SHP77 treated with DMSO at 0.1 percent for 48 hours (cell line): ENCODE measurements at regions not wholly inside any gene's neighbourhood (a gene's known extent, or its start where the extent isn't known, plus 50 kb on each side); places are given as distances from the start of the nearest gene placed in this dataset.

Experiments used
- DNase-seq: peaks from one replicate; lab custom pipeline; 2025; lab: John Stamatoyannopoulos, UW

GRCh38 chr22:47372596-47373385 lies 610.3 kb downstream of the TBC1D22A start:
- DNase-seq = no peak

- no peak for DNase-seq
Observed at GRCh38 chr22:47372111-47372581, 609.7 kb downstream of the TBC1D22A start.

- no peak for DNase-seq
Observed at GRCh38 chr22:47371263-47372090, 609.0 kb downstream of the TBC1D22A start.

GRCh38 chr22:47370448-47371262 lies 608.2 kb downstream of the TBC1D22A start:
- DNase-seq = no peak

- no peak for DNase-seq
Observed at GRCh38 chr22:47369431-47370015, 607.1 kb downstream of the TBC1D22A start.

GRCh38 chr22:47369020-47369419 lies 606.6 kb downstream of the TBC1D22A start:
- no peak for DNase-seq

- DNase-seq = no peak
Observed at GRCh38 chr22:47367993-47368945, 605.8 kb downstream of the TBC1D22A start.

GRCh38 chr22:47367107-47367690 lies 604.7 kb downstream of the TBC1D22A start:
- no peak for DNase-seq

GRCh38 chr22:47366026-47366767 lies 603.7 kb downstream of the TBC1D22A start:
- DNase-seq = no peak

- DNase-seq = no peak
Observed at GRCh38 chr22:47361247-47361646, 598.8 kb downstream of the TBC1D22A start.

- no peak for DNase-seq
Observed at GRCh38 chr22:47357493-47357892, 595.0 kb downstream of the TBC1D22A start.

- DNase-seq = no peak
Observed at GRCh38 chr22:47357086-47357485, 594.6 kb downstream of the TBC1D22A start.

GRCh38 chr22:47356511-47357011 lies 594.1 kb downstream of the TBC1D22A start:
- DNase-seq = no peak

GRCh38 chr22:47355776-47356510 lies 593.5 kb downstream of the TBC1D22A start:
- no peak for DNase-seq

- DNase-seq = no peak
Observed at GRCh38 chr22:47355388-47355725, 592.9 kb downstream of the TBC1D22A start.

GRCh38 chr22:47354668-47355387 lies 592.4 kb downstream of the TBC1D22A start:
- no peak for DNase-seq

- no peak for DNase-seq
Observed at GRCh38 chr22:47352920-47353700, 590.7 kb downstream of the TBC1D22A start.
